Esophagus squamous epithelium (tissue), 4 donors: ENCODE measurements at regions not wholly inside any gene's neighbourhood (a gene's known extent, or its start where the extent isn't known, plus 50 kb on each side); places are given as distances from the start of the nearest gene placed in this dataset.

Experiments used
- POLR2A ChIP-seq, 4 donors: fragments of 450-650 bp; IDR thresholded peaks; one replicate each; pipeline ENCODE4 v1.6.1; 2017; ENCODE audit warnings: antibody characterized with exemption in 4 of 4, mild to moderate bottlenecking in 4 of 4, moderate library complexity in 3 of 4
- TF ChIP-seq, protein P1 (sequence below), 6 experiments: fragments of 450-650 bp in 4 of 6; fragments of 200-600 bp in 2 of 6; sonication (generic) in 2 of 6; IDR thresholded peaks; one replicate each; pipeline ENCODE4 v1.5.1; 2016 to 2019; ENCODE audit warnings: antibody characterized with exemption in 6 of 6, mild to moderate bottlenecking in 4 of 6, moderate library complexity in 4 of 6

DNA sequence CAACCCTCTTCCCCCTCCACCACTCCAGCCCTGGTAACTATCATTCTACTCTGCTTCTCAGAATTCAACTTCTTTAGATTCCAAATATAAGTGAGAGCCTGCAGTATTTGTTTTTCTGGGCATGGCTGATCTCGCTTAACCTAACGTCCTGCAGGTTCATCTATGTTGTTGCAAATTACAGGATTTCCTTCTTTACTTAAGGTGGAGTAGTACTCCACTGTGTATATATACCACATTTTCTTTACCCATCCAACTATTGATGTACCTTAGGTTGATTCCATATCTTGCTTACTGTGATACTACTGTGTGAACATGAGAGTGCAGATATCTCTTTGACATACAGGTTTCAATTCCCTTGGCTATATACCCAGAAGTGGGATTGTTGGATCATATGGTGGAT lies 106.3 kb upstream of the ZNF366 start:
- TF ChIP-seq, protein P1, sequence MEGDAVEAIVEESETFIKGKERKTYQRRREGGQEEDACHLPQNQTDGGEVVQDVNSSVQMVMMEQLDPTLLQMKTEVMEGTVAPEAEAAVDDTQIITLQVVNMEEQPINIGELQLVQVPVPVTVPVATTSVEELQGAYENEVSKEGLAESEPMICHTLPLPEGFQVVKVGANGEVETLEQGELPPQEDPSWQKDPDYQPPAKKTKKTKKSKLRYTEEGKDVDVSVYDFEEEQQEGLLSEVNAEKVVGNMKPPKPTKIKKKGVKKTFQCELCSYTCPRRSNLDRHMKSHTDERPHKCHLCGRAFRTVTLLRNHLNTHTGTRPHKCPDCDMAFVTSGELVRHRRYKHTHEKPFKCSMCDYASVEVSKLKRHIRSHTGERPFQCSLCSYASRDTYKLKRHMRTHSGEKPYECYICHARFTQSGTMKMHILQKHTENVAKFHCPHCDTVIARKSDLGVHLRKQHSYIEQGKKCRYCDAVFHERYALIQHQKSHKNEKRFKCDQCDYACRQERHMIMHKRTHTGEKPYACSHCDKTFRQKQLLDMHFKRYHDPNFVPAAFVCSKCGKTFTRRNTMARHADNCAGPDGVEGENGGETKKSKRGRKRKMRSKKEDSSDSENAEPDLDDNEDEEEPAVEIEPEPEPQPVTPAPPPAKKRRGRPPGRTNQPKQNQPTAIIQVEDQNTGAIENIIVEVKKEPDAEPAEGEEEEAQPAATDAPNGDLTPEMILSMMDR (IDR thresholded peaks at IDR 0.05): no peak
- no peak for TF ChIP-seq POLR2A (IDR thresholded peaks at IDR 0.05)
